ENCODE measurements at regions not wholly inside any gene's neighbourhood (a gene's known extent, or its start where the extent isn't known, plus 50 kb on each side); places are given as distances from the start of the nearest gene placed in this dataset.
"Not testable (repeated sequence)": the region's sequence is repeated elsewhere in the genome, so short reads cannot be mapped to it uniquely, and the experiment has no call there.

GRCh38 chr19:27868007-27868406 is 1344.9 kb downstream of the UQCRFS1 start:
- no peak overlapping the region for H3K4me3 ChIP-seq (ENCODE audit: low read depth, low read length)
- no peak for DNase-seq (ENCODE audit: low read depth)
- no peak for TF ChIP-seq CTCF (IDR thresholded peaks at IDR 0.05; ENCODE audit: low read depth, low read length, missing control alignments)

GRCh38 chr19:27865927-27866777 is 1346.8 kb downstream of the UQCRFS1 start:
- no peak for DNase-seq (ENCODE audit: low read depth)
- no peak overlapping the region for H3K4me3 ChIP-seq (ENCODE audit: low read depth, low read length)
- TF ChIP-seq CTCF (IDR thresholded peaks at IDR 0.05; ENCODE audit: low read depth, low read length, missing control alignments), result no peak

- no peak overlapping the region for H3K4me3 ChIP-seq (ENCODE audit: low read depth, low read length)
- no peak for DNase-seq (ENCODE audit: low read depth)
- TF ChIP-seq CTCF (IDR thresholded peaks at IDR 0.05; ENCODE audit: low read depth, low read length, missing control alignments), result no peak
Observed at GRCh38 chr19:27861411-27861975, 1351.5 kb downstream of the UQCRFS1 start.

GRCh38 chr19:27860309-27860934 is 1352.5 kb downstream of the UQCRFS1 start:
- H3K4me3 ChIP-seq (ENCODE audit: low read depth, low read length), result no peak overlapping the region
- no peak for TF ChIP-seq CTCF (IDR thresholded peaks at IDR 0.05; ENCODE audit: low read depth, low read length, missing control alignments)
- no peak for DNase-seq (ENCODE audit: low read depth)

GRCh38 chr19:27859689-27860088 is 1353.3 kb downstream of the UQCRFS1 start:
- no peak for DNase-seq (ENCODE audit: low read depth)
- no peak for TF ChIP-seq CTCF (IDR thresholded peaks at IDR 0.05; ENCODE audit: low read depth, low read length, missing control alignments)

GRCh38 chr19:27858981-27859581 is 1353.9 kb downstream of the UQCRFS1 start:
- no peak overlapping the region for H3K4me3 ChIP-seq (ENCODE audit: low read depth, low read length)
- DNase-seq (ENCODE audit: low read depth), result no peak
- no peak for TF ChIP-seq CTCF (IDR thresholded peaks at IDR 0.05; ENCODE audit: low read depth, low read length, missing control alignments)

More at GRCh38 chr19:27859689-27860088, 1353.3 kb downstream of the UQCRFS1 start:
- H3K4me3 ChIP-seq (ENCODE audit: low read depth, low read length), result no peak overlapping the region

GRCh38 chr19:27852931-27853330 is 1360.0 kb downstream of the UQCRFS1 start:
- not testable (repeated sequence) for DNase-seq (ENCODE audit: low read depth); H3K4me3 ChIP-seq (ENCODE audit: low read depth, low read length)
